Activated CD8-positive, alpha-beta memory T cell treated with anti-CD3 and anti-CD28 coated beads for 36 hours (primary cell): ENCODE measurements at regions not wholly inside any gene's neighbourhood (a gene's known extent, or its start where the extent isn't known, plus 50 kb on each side); places are given as distances from the start of the nearest gene placed in this dataset.
"Not testable (repeated sequence)": the region's sequence is repeated elsewhere in the genome, so short reads cannot be mapped to it uniquely, and the experiment has no call there.

Experiments used
- CTCF ChIA-PET: fragments of 350-600 bp; sonication (Branson Sonifier 250); formaldehyde crosslinking; loops from one replicate; lab custom pipeline; 2021; ENCODE audit warnings: antibody characterized with exemption; lab: Charles Lee
- POLR2A ChIA-PET: fragments of 350-600 bp; sonication (Branson Sonifier 250); formaldehyde crosslinking; loops from one replicate; lab custom pipeline; 2021; ENCODE audit warnings: antibody characterized with exemption; lab: Charles Lee

- ChIA-PET CTCF (no interaction called here), POLR2A (no interaction called here)
Measured at GRCh38 chr7:23887660-23888059, 177.6 kb downstream of the STK31 start.

GRCh38 chr7:23888958-23889357 is 178.9 kb downstream of the STK31 start:
- CTCF ChIA-PET = no interaction called here
- POLR2A ChIA-PET = no interaction called here

- ChIA-PET CTCF (no interaction called here), POLR2A (no interaction called here)
Measured at GRCh38 chr7:23889566-23889965, 179.5 kb downstream of the STK31 start.

- POLR2A ChIA-PET = no interaction called here
- CTCF ChIA-PET = no interaction called here
Measured at GRCh38 chr7:23892019-23892418, 182.0 kb downstream of the STK31 start.

GRCh38 chr7:23893176-23893941 is 183.3 kb downstream of the STK31 start:
- POLR2A ChIA-PET = no interaction called here
- CTCF ChIA-PET = no interaction called here

GRCh38 chr7:23893942-23894891 is 184.2 kb downstream of the STK31 start:
- POLR2A ChIA-PET = no interaction called here
- CTCF ChIA-PET = no interaction called here

- ChIA-PET CTCF (interaction anchor here (0.5 kb wide), 1 partner anchor 184 kb away, joined by 3 read pairs; no protein-coding TSS in a partner anchor), POLR2A (no interaction called here)
Measured at GRCh38 chr7:23894892-23895569, 185.0 kb downstream of the STK31 start.

GRCh38 chr7:23895666-23896096 is 185.7 kb downstream of the STK31 start:
- CTCF ChIA-PET = no interaction called here
- POLR2A ChIA-PET = no interaction called here

- POLR2A ChIA-PET = no interaction called here
- CTCF ChIA-PET = no interaction called here
Measured at GRCh38 chr7:23898619-23899018, 188.6 kb downstream of the STK31 start.

GRCh38 chr7:23904901-23905300 is 194.9 kb downstream of the STK31 start:
- CTCF ChIA-PET, POLR2A ChIA-PET: not testable (repeated sequence)

GRCh38 chr7:23907012-23907411 is 197.0 kb downstream of the STK31 start:
- ChIA-PET CTCF (no interaction called here), POLR2A (no interaction called here)

- POLR2A ChIA-PET = no interaction called here
- CTCF ChIA-PET = no interaction called here
Measured at GRCh38 chr7:23909426-23909825, 199.4 kb downstream of the STK31 start.

GRCh38 chr7:23912065-23912464 is 202.0 kb downstream of the STK31 start:
- ChIA-PET POLR2A (no interaction called here), CTCF (no interaction called here)

- ChIA-PET POLR2A (no interaction called here), CTCF (no interaction called here)
Measured at GRCh38 chr7:23913016-23913415, 203.0 kb downstream of the STK31 start.

- ChIA-PET POLR2A (no interaction called here), CTCF (no interaction called here)
Measured at GRCh38 chr7:23915236-23915635, 205.2 kb downstream of the STK31 start.

- POLR2A ChIA-PET = no interaction called here
- CTCF ChIA-PET = no interaction called here
Measured at GRCh38 chr7:23918286-23918685, 208.3 kb downstream of the STK31 start.

- ChIA-PET POLR2A (no interaction called here), CTCF (no interaction called here)
Measured at GRCh38 chr7:23918856-23919255, 208.8 kb downstream of the STK31 start.

- POLR2A ChIA-PET = no interaction called here
- CTCF ChIA-PET = no interaction called here
Measured at GRCh38 chr7:23925088-23925487, 215.1 kb downstream of the STK31 start.

GRCh38 chr7:23927709-23928417 is 217.8 kb downstream of the STK31 start:
- ChIA-PET POLR2A (no interaction called here), CTCF (no interaction called here)

GRCh38 chr7:23928418-23928775 is 218.4 kb downstream of the STK31 start:
- ChIA-PET CTCF (no interaction called here), POLR2A (no interaction called here)
